ENCODE measurements at regions not wholly inside any gene's neighbourhood (a gene's known extent, or its start where the extent isn't known, plus 50 kb on each side); places are given as distances from the start of the nearest gene placed in this dataset.

DNA sequence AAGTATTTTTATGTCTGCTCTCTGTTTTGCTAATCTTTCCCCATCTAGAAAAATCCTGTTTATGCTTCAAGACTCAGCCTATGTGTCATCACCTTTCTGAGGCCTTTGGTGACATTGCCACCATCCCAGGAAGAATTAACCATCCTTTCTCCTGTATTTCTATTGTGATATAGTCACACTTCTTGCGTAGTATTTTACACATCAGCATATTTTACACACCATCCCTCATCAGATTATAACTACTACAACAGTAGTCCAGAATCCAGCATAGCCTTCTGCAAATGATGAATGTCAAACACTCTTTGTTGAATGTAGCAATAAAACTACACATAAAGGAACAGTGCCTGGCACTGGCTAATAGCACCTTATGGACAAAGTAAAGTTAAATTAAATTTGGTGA is 275.3 kb upstream of the C1orf87 start:
- DNase-seq (ENCODE audit: low spot score), result no peak

DNA sequence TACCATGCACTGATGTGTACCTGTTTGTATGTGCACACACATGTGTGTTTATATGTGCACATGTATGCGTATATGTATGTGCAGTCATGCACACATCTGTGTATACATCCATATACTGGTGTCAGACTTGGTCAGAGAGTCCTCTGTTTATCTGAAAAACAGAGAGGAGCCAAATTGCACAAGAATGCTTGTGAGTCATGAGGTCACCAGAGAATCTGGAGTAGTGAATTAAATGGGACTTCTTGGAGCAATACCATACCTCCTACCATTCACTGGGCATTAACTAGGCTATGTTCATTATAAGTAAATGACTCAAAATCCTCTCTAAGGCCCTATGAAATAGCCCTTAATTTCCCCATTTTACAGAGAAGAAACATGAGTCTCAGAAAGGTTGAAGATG is 272.1 kb upstream of the C1orf87 start:
- DNase-seq (ENCODE audit: low spot score), result no peak

DNA sequence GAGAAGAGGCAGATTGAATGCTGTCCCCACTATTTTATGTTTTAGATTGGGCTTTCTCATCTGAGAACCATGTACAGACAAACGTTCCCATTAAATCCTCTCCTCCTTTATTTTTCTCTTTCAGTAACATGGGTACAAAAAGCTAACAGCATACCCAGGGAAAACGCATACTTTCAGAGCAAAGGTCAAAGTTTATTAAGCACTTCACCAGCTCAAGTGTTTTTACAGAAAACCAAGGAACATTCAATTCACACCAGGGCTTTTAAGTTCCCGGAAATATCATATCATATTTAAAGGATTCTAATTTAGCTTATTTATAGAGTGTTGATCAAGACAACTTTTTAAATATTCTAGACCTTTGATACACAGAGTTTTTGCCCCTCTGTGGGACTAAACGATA is 271.5 kb upstream of the C1orf87 start:
- no peak for DNase-seq (ENCODE audit: low spot score)

DNA sequence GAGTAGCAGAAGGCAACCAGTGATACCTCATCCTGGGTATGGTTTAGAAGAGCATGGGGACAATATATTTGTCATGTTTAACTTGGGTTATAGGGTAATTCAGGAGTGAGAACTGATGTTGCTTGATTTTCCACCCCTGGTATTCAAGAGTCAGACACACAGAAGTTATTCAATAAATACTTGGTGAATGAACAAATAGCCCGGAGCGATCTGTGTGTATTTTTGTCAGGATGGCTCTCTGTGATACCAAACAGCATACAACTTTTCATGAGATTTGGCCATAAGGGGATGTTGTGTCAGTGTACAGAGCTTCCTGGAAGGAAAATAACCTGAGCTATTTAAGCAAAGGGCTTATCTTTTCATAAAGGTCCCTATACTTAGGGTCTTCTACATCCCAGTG is 270.2 kb upstream of the C1orf87 start:
- DNase-seq (ENCODE audit: low spot score), result no peak

DNA sequence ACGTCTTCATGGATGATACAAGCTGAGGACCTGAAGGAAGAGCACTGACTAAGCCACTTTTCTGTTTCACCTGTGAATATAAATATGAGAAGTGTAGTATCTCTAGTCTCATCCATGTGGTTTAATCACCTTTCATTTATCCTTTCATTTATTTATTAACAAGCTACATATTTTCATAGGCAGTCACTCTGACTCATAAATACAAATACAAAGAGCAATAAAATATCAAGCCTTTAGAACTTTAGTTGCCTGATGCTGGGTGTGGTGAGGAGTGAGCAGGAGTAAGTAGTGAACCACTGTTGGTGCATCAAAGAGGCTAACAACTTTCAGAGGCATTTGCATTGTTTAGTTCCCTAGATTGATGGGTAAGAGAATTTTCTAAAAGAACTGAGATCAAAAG is 269.0 kb upstream of the C1orf87 start:
- DNase-seq (ENCODE audit: low spot score), result no peak

DNA sequence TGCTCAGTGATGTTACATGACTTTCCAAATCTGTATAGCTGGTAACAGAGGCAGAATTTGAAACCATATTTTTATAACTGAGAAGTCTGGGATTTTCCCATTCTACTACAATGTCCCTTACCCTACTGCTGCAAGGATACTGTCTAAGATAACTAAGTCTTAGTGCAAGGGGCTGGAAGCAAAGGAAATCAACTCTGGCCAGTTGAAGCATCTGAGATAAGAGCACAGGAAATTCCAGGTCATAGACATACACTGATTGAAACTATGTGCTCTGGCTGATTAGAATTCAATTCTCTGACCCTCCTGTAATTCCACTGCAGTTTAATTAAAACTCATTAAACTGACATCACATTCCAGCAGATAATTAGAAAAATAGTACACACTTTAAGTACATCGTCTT is 267.7 kb upstream of the C1orf87 start:
- DNase-seq (ENCODE audit: low spot score), result no peak

DNA sequence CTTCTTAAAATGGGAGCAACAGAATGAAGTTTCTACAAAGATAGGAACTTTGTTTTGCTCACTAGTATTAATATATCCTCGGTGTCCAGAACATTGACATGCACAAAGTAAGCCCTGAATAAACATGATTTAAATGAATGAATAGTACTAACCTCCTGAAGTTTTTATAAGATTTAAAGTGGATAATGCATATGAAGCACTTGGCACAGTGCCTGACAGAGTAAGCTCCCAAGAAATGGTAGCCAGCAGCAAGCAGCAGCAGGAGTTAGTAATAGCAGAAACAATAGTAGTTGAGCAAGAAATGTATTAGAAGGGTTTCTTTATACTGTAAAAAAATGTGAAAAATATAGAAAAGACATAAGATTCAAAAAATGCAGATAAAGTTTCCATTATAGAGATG is 258.1 kb upstream of the C1orf87 start:
- no peak for DNase-seq (ENCODE audit: low spot score)

DNA sequence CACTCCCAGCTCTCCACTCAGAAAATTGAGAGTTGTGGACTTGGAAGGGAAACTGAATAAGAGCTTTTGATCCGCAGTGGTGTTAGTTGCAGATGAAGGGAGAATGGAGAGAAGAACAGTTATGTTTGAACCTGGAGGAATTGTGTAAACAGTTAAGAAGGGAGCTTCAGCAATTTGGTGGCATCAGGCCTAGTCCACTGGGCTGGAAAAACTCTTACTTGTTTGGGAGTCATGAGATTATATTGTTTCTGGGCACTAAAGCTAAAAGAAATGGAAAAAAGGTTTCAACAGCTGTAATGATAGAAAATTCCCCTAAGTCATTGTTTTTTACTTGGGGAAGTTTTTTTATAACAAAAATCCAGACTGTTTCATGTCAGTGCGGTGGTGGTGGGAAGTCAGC is 256.1 kb upstream of the C1orf87 start:
- no peak for DNase-seq (ENCODE audit: low spot score)

DNA sequence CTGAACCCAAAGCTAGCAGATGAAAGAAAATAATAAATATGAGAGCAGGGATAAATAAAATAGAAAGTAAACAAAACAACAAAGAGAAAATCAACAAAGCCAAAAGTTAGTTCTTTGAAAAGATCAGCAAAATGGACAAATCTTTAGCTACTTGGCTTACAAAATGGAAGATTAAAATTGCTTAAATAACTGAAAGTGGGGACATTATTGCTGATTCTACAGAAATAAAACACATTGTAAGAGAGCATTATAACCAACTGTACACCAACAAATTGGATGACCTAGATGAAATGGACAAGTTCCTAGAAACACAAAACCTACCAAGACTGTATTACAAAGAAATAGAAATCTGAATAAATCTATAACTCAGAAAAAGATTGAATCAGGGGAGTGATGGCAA is 238.3 kb upstream of the C1orf87 start:
- no peak for DNase-seq (ENCODE audit: low spot score)

DNA sequence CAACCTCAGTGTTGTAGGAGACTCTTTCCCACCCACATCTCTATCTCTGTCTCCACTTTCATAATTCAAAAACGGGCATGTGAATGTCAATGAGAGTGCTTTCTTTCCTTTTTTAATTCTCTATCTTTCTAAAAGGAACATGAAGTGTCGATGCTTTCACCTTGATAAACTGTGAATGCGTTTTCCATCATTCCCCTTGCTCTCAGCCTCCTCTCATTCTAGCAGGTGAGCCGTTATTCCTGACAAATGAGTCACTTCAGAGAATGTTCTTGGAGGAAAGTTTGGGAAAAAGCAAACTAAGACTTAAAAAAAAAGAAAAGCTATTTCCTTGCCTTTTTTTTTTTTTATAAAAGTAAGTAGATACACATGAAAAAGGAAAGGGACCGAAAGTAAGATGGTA is 226.0 kb upstream of the C1orf87 start:
- DNase-seq (ENCODE audit: low spot score), result no peak

DNA sequence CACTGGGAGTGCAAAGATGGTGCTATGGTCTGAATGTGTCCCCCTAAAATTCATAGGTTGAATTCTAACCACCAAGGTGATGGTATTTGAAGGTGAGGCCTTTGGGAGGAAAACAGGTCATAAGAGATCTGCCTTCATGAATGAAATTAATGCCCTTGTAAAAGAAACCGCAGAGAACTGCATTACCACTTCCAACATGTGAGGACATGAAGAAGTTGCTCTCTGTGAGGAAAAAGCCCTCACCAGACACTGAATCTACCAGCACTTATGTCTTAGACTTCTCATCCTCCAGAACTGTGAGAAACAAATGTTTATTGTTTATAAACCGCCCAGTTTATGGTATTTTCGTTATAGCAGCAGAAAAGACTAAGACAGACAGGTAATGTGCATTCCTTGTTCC is 224.7 kb upstream of the C1orf87 start:
- DNase-seq (ENCODE audit: low spot score), result no peak

DNA sequence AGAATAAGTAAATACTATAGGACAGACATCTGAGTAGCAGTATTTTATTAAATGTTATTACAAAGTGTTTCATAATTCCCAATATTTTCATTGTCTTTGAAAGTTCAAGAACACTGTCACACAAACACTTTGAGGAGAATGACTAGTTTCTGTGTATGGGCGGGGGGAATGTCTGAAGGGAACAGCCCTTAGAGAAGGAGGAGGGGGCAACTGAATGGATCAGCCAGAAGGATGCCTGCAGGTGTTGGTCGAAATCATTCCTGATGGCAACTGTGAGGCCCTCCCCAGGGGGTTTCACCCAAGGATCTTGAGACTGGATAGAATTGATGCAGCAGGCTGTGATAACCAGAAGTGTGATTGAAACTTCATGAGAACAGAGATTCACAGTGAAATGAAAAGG is 223.2 kb upstream of the C1orf87 start:
- no peak for DNase-seq (ENCODE audit: low spot score)

DNA sequence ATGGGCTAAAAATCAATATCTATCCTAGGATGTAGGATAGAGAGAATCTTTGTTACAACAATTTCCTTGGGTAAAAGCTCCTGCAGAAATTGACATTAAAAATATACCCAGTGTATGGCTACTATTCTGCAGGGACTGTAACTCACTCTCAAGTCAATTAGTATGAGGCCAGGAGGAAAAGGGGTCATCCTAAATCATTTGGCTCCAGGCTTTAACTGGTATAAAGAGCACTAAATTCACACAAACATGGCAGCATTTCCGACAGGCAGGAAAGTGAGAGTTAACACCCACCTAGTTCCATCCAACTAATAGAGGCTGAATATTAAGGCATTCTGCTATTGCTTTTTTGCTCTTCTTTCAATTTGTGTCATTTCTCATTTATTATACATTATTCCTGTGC is 218.6 kb upstream of the C1orf87 start:
- no peak for DNase-seq (ENCODE audit: low spot score)

DNA sequence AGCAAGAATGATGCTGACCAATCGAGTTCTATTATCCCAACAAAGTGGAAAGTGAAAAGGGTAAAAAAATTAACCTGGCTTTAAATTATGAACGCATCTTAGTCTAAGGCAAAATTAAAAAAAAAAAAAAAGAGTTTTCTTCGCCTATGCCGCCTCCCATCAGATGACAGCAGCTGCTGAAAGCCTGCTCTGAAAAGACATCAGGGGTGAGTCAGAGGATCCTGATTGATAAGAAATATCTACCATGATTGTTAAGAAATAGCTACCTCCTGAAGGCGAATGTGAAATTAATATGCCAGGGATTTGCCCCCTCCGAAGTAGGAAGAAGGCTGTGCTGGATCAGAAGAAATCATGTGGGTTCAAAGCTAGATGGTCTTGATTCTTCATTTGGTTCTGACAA is 216.8 kb upstream of the C1orf87 start:
- no peak for DNase-seq (ENCODE audit: low spot score)

DNA sequence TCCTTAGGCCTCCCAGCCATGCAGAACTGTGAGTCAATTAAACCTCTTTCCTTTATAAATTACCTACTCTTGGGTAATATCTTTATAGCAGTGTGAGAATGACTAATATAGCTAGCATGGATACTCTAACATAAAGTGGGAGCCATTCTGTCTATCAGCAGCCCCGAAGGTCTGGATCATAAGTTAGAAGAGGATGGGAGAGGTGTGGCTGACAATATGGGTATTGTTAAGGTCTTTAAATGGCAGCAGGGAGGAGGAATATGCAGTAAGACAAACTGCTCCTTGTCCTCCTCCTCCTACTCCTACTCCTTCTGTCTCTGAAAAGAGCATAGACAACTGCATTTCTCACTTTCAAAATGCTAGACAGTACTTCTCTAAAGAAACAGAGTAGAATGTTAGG is 214.0 kb upstream of the C1orf87 start:
- no peak for DNase-seq (ENCODE audit: low spot score)

DNA sequence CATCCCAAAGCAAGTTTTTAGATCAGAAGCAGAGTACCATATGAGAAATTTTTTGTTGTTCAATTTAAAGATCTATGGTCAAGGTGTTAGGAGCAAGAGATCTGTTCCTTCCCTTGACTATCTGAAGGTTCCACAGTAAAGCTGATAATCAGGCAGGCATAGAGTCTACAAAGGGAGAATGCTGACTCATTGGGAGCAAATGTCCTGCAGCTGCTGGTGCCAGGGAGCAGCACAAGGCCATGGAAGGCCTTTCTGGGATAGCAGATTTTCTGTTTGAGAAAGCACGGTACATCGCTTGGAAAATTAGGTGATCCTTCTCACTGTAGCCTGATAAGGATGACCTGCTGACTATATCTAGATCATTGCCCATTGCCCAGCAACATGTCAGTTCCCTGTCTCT is 210.1 kb upstream of the C1orf87 start:
- DNase-seq (ENCODE audit: low spot score), result no peak

DNA sequence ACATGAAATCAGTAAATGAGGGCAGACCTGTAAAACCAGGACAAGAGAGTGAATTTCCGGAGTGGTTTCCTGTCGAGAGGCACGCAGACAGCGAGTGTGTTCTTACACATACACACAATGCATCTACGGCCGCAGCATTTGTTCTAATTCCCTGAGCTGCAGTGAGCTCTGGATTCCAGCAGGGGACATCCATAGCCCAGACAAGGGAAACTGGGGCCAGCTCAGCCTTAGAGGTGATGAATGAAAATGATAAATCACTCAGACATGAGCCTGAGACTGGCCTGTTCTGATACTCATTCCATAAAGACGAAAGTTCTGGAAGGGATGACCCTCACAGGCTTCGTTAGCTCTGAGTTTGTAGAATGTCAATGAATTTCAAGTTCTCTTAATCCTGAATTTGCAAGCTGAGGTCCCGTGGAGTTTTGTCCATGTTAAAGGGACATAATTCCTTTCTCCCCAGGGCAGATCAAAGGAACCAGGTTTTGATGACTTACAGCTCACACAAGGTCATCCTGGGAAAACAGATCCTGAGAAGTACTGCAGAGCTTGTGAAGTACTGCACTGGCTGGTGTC is 207.9 kb upstream of the C1orf87 start:
- no peak for DNase-seq (ENCODE audit: low spot score)

DNA sequence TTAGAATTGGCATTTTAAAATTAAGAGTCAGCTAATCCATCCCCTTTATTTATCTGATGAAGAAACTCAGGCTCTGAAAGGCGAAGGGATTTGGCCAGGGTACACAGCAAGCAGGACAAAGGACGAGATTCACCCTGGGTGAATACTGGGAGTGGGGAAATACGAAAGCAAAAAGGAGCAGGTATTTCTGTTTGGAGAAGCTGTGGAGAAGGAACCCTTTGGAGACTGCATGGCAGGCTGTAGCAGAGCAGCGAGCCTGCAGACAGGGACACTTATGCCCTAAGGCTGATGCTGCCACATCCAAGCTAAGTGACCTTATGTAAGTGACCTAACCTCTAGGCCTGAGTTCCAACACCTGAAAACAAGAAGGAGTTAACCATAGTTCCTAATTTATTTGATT is 207.2 kb upstream of the C1orf87 start:
- DNase-seq (ENCODE audit: low spot score), result no peak

DNA sequence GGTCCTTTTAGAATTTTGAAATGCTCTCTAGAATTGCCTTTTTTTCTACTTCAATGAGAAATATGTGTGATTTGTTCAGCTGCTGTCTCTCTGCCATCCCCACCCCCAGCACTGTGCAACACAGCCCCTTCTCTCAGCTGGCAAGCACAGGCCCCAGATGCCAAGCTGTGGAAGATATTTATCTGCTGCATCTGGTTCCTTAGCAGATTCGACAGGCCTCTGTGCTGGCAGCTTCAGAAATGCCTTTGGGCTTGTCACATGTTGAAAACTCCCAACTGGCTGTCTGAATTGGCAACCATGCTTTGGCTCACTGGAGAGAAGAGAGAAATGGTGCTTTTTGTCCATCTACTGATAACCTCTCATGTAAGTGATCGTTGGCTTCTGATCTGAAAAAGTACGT is 206.7 kb upstream of the C1orf87 start:
- no peak for DNase-seq (ENCODE audit: low spot score)

DNA sequence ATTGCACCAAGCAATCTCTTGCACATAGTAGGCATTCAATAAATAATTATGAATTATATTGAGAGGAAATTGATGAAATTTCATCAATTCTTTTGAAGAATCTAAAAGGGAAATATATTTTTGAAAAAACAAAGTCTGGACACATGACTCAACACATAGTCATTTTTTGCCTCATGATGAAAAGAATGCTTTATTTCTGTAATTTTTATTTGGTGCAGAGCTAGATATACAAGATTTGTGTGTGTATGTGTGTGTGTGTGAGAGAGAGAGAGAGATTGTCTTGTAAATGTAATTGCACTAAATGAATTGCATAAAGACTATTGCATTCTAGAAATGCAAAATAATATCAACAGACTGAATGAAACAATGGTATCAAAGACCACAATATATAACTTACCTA is 206.2 kb upstream of the C1orf87 start:
- no peak for DNase-seq (ENCODE audit: low spot score)

DNA sequence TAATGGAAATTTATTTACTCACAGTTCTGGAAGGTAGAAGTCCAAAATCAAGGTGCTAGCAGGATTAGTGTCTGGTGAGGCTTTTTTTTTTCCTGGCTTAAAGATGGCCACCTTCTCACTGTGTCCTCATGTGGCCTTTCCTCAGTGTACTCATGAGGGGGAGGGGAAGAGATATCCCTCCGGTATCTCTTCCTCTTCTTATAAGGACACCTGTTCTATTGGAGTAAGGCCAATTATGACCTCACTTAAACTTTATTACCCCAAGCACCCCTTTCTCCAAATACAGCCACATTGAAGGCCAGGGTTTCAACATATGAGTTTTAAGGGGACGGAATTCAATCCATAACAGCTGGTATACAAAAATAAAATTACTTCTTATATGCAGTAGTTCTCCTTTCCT is 203.7 kb upstream of the C1orf87 start:
- DNase-seq (ENCODE audit: low spot score), result no peak

DNA sequence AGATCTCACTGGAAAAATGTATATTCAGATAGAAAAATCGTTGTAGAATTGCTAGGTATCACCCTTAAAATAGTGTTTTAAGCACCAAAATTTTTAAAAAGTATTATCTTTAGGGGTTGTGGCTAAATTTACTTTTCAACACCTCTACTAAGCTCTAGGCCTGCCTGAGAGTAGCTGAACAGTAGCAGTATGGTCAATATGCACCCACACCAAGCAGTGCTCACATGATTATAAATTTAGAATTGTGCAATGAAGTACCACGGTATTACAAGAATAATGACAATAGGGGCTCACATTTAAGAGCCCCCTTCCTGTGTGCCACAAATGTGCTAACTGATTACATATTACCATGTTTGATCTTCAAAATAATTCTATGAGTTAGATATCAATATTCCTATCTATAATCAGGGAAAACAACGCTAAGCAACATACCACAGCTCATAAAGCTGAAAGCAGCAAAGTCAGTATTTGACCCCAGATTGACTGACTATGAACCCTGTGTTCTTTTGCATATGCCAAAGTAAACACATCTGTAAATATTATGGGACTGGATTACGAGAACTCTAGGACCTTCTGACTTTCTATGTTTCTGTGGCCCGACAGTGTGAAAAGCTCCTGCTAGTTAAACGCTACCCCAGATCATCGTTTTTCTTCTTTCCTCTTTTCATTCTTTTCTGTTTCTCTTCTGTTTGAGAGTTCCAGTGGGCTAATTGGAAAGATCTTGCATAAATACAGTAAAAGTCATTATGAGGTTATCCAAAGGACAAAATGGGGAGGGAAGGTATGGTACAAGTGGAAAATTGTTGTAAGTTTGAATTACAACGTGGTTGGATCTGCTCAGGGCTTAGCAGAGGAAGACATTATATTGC is 201.1 kb upstream of the C1orf87 start:
- no peak for DNase-seq (ENCODE audit: low spot score)

DNA sequence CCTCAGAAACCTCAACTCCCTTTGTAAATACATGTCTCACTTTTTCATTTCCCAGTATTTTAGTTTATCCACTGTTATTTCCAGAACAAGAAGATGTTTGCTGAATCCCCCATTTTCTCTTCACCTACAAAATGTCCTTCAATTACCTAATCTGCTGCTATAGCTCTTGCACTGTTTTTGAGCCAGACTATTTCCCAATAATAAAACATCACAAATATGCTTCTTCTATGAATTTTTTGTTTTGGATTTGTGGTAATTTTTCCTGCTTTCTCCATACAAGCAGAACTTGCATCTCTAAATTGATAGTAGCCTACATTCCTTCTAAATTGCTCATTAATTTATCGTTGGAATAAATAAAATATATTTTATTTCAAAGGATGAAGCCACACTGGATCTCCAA is 199.6 kb upstream of the C1orf87 start:
- no peak for DNase-seq (ENCODE audit: low spot score)

DNA sequence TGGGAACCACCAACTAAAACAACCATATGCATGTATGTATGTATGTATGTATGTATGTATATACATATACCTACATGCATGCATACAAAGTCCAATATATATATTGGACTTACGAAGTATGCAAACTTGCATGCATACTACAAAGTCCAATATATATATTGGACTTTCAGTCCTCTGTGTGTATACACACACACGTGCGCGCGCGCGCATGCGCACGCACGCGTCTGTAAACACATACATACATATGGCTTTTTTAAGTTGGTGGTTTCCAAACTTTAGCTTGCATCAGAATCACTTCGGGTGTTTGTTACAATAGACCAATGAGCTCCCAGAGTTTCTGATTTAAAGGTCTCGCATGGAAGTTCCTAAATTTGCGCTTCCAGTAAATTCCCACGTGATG is 197.5 kb upstream of the C1orf87 start:
- no peak for DNase-seq (ENCODE audit: low spot score)
